Mammary epithelial cell (primary cell): ENCODE measurements at regions not wholly inside any gene's neighbourhood (a gene's known extent, or its start where the extent isn't known, plus 50 kb on each side); places are given as distances from the start of the nearest gene placed in this dataset.

Experiments used
- CTCF ChIP-seq, 2 donors: IDR thresholded peaks in 1 of 2; conservative IDR thresholded peaks in 1 of 2; 2 replicates each; pipeline ENCODE4 v1.5.1; 2011 to 2012; ENCODE audit warnings: inconsistent platforms in 2 of 2, low read length in 2 of 2, mild to moderate bottlenecking in 2 of 2, control low read depth in 1 of 2, low read depth in 1 of 2; ENCODE audit not compliant: insufficient read depth in 1 of 2; ENCODE audit errors: extremely low read depth in 1 of 2
- EZH2 ChIP-seq: IDR thresholded peaks from 2 replicates; pipeline ENCODE4 v1.6.1; 2012; ENCODE audit warnings: low read length, inconsistent platforms, borderline replicate concordance

- TF ChIP-seq EZH2 (no peak), CTCF (conservative IDR thresholded peaks at IDR 0.05 in 1 of 2, IDR thresholded peaks at IDR 0.05 in 1 of 2; ENCODE audit: extremely low read depth in 1 of 2, insufficient read depth in 1 of 2, low read depth in 1 of 2, low read length in 2 of 2) (no peak)
These were observed 1482.8 kb downstream of the OLFM4 start for GRCh38 chr13:54511366-54511765.
